BE2C (cell line): ENCODE measurements at regions not wholly inside any gene's neighbourhood (a gene's known extent, or its start where the extent isn't known, plus 50 kb on each side); places are given as distances from the start of the nearest gene placed in this dataset.

Experiments used
- DNase-seq: peaks from one replicate; pipeline ENCODE4 v3.0.0-alpha.2; 2020
- H3K27me3 ChIP-seq: fragments of 250-450 bp; sonication (Bioruptor Pico); 2 replicates; pipeline ENCODE4 v1.5.1; 2020; ENCODE audit warnings: mild to moderate bottlenecking
- H3K36me3 ChIP-seq: fragments of 250-450 bp; sonication (Bioruptor Pico); 2 replicates; pipeline ENCODE4 v1.5.1; 2020; ENCODE audit warnings: mild to moderate bottlenecking
- H3K4me1 ChIP-seq: fragments of 250-450 bp; sonication (Bioruptor Pico); 2 replicates; pipeline ENCODE4 v1.5.1; 2020
- H3K4me3 ChIP-seq: 2 replicates; pipeline ENCODE4 v1.5.1; 2011; ENCODE audit warnings: low read depth, low read length
- H3K9me3 ChIP-seq: fragments of 250-450 bp; sonication (Bioruptor Pico); 2 replicates; pipeline ENCODE4 v1.5.1; 2020
- TF ChIP-seq, protein P1 (sequence below): IDR thresholded peaks from 2 replicates; pipeline ENCODE4 v1.5.1; 2012; ENCODE audit warnings: mild to moderate bottlenecking, low read depth, low read length

DNA sequence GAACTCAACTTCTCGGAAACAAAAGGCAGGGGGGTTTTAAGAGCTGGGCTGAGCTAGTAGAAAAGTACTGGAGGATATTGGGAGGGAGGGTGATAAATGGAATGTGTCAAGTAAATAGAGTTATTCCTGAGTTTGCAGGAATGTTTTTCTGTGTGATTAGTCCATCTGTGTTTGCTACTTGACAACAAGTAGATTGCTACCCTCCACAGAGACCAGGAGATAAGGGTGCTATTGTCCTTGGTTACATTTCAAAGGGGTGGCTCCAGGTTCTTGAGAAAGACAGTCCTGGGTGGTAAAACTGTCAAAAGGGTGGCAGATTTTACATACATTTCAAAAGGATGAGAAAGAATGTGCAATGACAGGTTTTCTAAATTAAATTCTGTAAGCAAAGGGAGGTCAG lies 181.2 kb upstream of the PPP3CA start:
- TF ChIP-seq, protein P1, sequence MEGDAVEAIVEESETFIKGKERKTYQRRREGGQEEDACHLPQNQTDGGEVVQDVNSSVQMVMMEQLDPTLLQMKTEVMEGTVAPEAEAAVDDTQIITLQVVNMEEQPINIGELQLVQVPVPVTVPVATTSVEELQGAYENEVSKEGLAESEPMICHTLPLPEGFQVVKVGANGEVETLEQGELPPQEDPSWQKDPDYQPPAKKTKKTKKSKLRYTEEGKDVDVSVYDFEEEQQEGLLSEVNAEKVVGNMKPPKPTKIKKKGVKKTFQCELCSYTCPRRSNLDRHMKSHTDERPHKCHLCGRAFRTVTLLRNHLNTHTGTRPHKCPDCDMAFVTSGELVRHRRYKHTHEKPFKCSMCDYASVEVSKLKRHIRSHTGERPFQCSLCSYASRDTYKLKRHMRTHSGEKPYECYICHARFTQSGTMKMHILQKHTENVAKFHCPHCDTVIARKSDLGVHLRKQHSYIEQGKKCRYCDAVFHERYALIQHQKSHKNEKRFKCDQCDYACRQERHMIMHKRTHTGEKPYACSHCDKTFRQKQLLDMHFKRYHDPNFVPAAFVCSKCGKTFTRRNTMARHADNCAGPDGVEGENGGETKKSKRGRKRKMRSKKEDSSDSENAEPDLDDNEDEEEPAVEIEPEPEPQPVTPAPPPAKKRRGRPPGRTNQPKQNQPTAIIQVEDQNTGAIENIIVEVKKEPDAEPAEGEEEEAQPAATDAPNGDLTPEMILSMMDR, result no peak
- H3K4me1 ChIP-seq, result no peaks in the 10 kb centered on the region
- H3K36me3 ChIP-seq, result no peaks in the 10 kb centered on the region
- H3K27me3 ChIP-seq, result no peaks in the 10 kb centered on the region
- no peak overlapping the region for H3K4me3 ChIP-seq
- no peak for DNase-seq
- H3K9me3 ChIP-seq, result no peaks in the 10 kb centered on the region

DNA sequence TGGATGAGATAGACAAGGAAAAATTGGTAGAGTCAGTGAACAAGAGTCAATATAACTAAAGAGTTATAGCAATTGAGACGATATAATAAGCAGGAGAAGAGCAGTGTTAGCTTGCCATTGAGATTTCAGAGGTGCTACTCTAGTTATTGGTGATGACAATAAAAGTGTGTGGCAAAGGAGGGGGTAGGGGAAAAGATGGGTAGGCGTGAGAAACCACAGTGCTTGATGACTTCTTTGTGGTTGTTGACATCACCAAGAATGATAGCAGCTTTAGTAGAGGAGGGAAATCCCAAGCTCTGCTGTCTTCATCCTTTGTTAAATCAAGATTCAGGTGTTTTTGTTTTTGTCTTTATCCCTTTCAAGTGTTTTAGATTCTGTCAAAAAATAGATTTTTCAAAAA lies 179.9 kb upstream of the PPP3CA start:
- H3K36me3 ChIP-seq, result no peaks in the 10 kb centered on the region
- H3K27me3 ChIP-seq, result no peaks in the 10 kb centered on the region
- no peaks in the 10 kb centered on the region for H3K4me1 ChIP-seq
- no peaks in the 10 kb centered on the region for H3K9me3 ChIP-seq
- H3K4me3 ChIP-seq, result no peak overlapping the region
- no peak for DNase-seq
- TF ChIP-seq, protein P1, result no peak

DNA sequence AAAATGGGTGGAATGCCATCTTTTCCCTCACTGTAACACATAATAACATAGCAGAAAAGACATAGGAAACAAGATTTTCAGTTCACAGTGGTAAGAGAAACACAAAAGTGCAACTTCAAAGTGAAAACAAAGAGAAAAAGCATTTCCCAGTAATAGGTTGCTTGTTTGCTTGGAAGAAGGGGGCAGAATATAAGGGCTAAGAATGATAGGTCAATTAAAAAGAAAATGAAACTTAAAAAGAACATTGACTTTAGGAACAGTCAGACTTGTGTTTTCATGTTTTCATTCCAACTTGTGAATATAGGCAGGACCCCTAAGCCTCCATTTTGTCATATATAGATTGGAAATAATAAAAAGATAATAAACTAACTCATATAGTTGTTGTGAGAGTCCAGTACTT lies 168.2 kb upstream of the PPP3CA start:
- Histone ChIP-seq H3K4me3 (no peak overlapping the region), H3K36me3 (no peaks in the 10 kb centered on the region), H3K27me3 (no peaks in the 10 kb centered on the region), H3K9me3 (no peaks in the 10 kb centered on the region), H3K4me1 (no peaks in the 10 kb centered on the region)
- TF ChIP-seq, protein P1, result no peak
- DNase-seq, result no peak

DNA sequence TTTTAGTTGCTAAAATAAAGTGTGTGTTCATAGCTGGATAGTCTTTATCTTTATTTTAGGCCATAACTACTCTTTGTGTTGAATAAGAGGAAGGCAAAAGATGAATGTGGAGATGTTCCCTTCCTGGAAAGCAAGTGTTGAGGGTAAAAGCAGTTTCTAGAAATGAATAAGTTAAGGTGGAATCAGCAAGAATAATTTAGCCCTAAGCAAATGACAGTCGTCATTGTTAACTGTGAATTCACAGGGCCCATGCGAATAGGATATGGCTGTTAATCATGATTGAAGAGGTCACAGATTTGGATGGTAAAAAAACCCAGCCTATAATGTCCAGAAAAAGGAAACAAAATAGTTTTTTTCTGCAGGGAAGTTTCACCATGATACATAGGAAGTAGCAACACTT lies 167.8 kb upstream of the PPP3CA start:
- DNase-seq, result no peak
- Histone ChIP-seq H3K9me3 (no peaks in the 10 kb centered on the region), H3K36me3 (no peaks in the 10 kb centered on the region), H3K27me3 (no peaks in the 10 kb centered on the region), H3K4me3 (no peak overlapping the region), H3K4me1 (no peaks in the 10 kb centered on the region)
- TF ChIP-seq, protein P1, result no peak

DNA sequence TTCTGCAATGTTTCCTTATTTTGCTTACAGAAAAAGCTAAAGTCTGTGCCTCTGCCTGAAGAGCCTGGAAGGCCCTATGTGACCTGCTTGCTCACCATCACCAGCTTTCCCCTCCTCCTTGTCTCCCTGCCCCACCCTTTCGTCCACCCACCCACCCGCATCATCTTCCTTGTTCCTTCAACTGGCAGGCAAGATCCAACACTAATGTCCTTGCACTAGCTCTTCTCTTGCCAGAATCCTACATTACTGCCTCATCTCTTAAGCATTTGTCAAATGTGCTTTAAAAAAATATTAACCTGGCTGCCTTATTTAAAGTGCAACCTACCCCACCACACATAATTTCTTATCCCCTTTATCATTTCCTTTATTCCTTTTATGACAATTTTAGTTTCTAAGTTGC lies 165.1 kb upstream of the PPP3CA start:
- TF ChIP-seq, protein P1, result no peak
- H3K36me3 ChIP-seq, result no peaks in the 10 kb centered on the region
- no peaks in the 10 kb centered on the region for H3K27me3 ChIP-seq
- H3K9me3 ChIP-seq, result no peaks in the 10 kb centered on the region
- no peaks in the 10 kb centered on the region for H3K4me1 ChIP-seq
- no peak for DNase-seq
- no peak overlapping the region for H3K4me3 ChIP-seq

DNA sequence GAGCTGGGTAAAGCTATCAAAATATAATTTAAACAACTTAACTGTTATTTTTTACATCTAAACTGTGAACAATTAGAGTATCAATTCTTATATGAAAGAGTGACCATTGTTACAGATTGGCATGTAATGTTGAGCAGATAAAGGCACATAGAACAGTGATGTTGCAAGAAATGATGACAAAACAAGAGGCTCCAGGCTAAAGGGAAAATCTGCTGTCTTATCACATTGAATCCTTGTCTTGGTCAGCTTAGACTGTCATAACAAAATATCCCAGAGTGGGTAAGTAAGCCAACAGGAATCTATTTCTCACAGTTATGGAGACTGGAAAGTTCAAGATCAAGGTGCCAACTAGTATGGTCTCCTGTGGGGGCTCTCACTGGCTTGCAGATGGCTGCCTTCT lies 154.1 kb upstream of the PPP3CA start:
- Histone ChIP-seq H3K36me3 (no peaks in the 10 kb centered on the region), H3K4me3 (no peak overlapping the region), H3K27me3 (no peaks in the 10 kb centered on the region), H3K9me3 (no peaks in the 10 kb centered on the region), H3K4me1 (no peaks in the 10 kb centered on the region)
- no peak for DNase-seq
- TF ChIP-seq, protein P1, result no peak
